RWPE1 (cell line): ENCODE measurements at regions not wholly inside any gene's neighbourhood (a gene's known extent, or its start where the extent isn't known, plus 50 kb on each side); places are given as distances from the start of the nearest gene placed in this dataset.

Experiments
- CTCF ChIA-PET: fragments of 350-600 bp; sonication (Branson Sonifier 250); formaldehyde crosslinking; extraction: SDS; loops from one replicate; lab custom pipeline; 2021; lab: Yijun Ruan, JAX
- POLR2A ChIA-PET: fragments of 400-600 bp; formaldehyde crosslinking; extraction: SDS; loops from one replicate; lab custom pipeline; 2020; ENCODE audit warnings: antibody characterized with exemption; ENCODE audit not compliant: low non-redundant PET; lab: Yijun Ruan, JAX
- DNase-seq: peaks from one replicate; pipeline ENCODE4 v3.0.0; 2012; ENCODE audit warnings: low spot score
- H3K27ac ChIP-seq: fragments of 450-650 bp; 2 replicates; pipeline ENCODE4 v1.5.1; 2017
- CTCF ChIP-seq: fragments of 450-650 bp; conservative IDR thresholded peaks from 2 replicates; pipeline ENCODE4 v1.5.1; 2017; ENCODE audit warnings: low read depth, mild to moderate bottlenecking

GRCh38 chr7:52500841-52501240 lies 534.6 kb upstream of the POM121L12 start:
- no peak for TF ChIP-seq CTCF
- no peak overlapping the region for H3K27ac ChIP-seq
- CTCF ChIA-PET: no interaction called here
- POLR2A ChIA-PET: no interaction called here
- peak; percentile 73 for DNase-seq

GRCh38 chr7:52498366-52498765 lies 537.1 kb upstream of the POM121L12 start:
- DNase-seq: no peak
- TF ChIP-seq CTCF: no peak
- no peak overlapping the region for H3K27ac ChIP-seq
- POLR2A ChIA-PET: no interaction called here
- CTCF ChIA-PET: no interaction called here

DNA sequence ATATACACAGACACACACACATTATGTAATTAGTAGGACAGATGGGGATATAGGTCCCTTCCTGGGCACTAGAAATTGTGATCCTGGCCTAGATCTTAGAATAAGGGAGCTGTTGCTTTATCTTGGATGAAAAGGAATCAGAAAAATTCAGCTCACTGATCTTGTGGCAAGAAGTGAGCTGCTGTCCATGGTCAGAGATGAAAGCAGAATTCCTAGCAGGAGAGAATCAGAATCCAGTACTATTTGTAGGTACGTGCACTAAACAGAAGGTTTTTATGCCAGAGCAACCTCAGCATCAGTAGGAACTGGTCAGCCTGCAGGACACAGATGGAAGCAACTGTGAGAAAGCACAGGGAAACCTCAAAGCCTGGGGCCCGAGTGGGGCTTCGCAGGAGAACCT lies 549.2 kb upstream of the POM121L12 start:
- ChIA-PET POLR2A (no interaction called here), CTCF (no interaction called here)
- H3K27ac ChIP-seq: no peak overlapping the region
- TF ChIP-seq CTCF: no peak
- no peak for DNase-seq

DNA sequence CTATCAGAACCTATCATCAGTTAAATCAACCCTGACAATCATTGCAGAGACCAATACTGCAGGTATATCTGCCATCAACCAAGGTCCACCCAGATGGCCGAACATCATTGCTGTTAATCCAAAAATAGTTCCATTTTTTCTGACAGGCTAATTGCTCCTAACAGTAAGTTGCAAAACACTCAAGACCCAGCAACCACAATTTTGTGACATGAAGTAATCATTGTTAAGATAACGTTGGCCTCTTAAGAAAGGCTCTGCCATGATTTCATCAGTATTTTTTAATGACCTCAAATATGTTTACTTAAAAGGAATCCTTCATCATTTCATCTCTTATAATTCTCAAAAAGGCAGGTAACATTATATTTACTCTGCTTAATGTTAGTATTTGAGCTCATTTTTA lies 553.4 kb upstream of the POM121L12 start:
- no peak for TF ChIP-seq CTCF
- no peak overlapping the region for H3K27ac ChIP-seq
- DNase-seq: no peak
- ChIA-PET POLR2A (no interaction called here), CTCF (interaction anchor here (0.5 kb wide), 1 partner anchor 30 kb away, joined by 3 read pairs; no protein-coding TSS in a partner anchor)

GRCh38 chr7:52481571-52481970 lies 553.9 kb upstream of the POM121L12 start:
- TF ChIP-seq CTCF: no peak
- DNase-seq: no peak
- ChIA-PET POLR2A (no interaction called here), CTCF (no interaction called here)
- H3K27ac ChIP-seq: no peak overlapping the region

GRCh38 chr7:52479990-52480389 lies 555.4 kb upstream of the POM121L12 start:
- ChIA-PET POLR2A (no interaction called here), CTCF (no interaction called here)
- TF ChIP-seq CTCF: no peak
- H3K27ac ChIP-seq: no peak overlapping the region
- no peak for DNase-seq
